SK-N-SH treated with all-trans-retinoic acid at 6 μM for 48 hours (cell line): ENCODE measurements at regions not wholly inside any gene's neighbourhood (a gene's known extent, or its start where the extent isn't known, plus 50 kb on each side); places are given as distances from the start of the nearest gene placed in this dataset.

Source experiments
- PATZ1 ChIP-seq: fragments of 250-450 bp; sonication (Bioruptor Pico); IDR thresholded peaks from 2 replicates; pipeline ENCODE4 v1.8.0; 2020; ENCODE audit warnings: mild to moderate bottlenecking, moderate library complexity, borderline replicate concordance
- ZC3H10 ChIP-seq: fragments of 250-450 bp; sonication (Bioruptor Pico); IDR thresholded peaks from 2 replicates; pipeline ENCODE4 v1.5.1; 2021; ENCODE audit warnings: mild to moderate bottlenecking, moderate library complexity
- ZNF70 ChIP-seq: fragments of 450-650 bp; formaldehyde crosslinking; IDR thresholded peaks from 2 replicates; pipeline ENCODE4 v1.5.0; 2020; ENCODE audit warnings: mild to moderate bottlenecking, moderate library complexity

GRCh38 chr5:37906416-37906815 is 66.6 kb upstream of the GDNF start:
- no peak for TF ChIP-seq ZNF70
- no peak for TF ChIP-seq PATZ1 (CRISPR knock-in tag)
- no peak for TF ChIP-seq ZC3H10 (CRISPR knock-in tag)
